Natural killer cell treated with Interleukin-12 subunit alpha and Interleukin-12 subunit beta and Interleukin-15 and Interleukin-18, amount 100 ng/mL, for 72 hours (primary cell): ENCODE measurements at regions not wholly inside any gene's neighbourhood (a gene's known extent, or its start where the extent isn't known, plus 50 kb on each side); places are given as distances from the start of the nearest gene placed in this dataset.
"Not testable (repeated sequence)": the region's sequence is repeated elsewhere in the genome, so short reads cannot be mapped to it uniquely, and the experiment has no call there.

ENCODE experiments used
- ATAC-seq, 2 donors: fragments of 150-1000 bp; cut with Tn5 transposase in 1 of 2; sonication (Bioruptor Pico), chemical (Tn5 transposase) in 1 of 2; 2 replicates each; pipeline ENCODE4 v1.10.0; 2021
- DNase-seq: peaks from one replicate; pipeline ENCODE4 v3.0.0; 2022; ENCODE audit warnings: low spot score
- H3K27ac Mint-ChIP-seq, 2 donors: 1 replicate in 1 of 2; 2 replicates in 1 of 2; pipeline ENCODE4 v1.8.0; 2022; ENCODE audit warnings: mixed read lengths in 2 of 2, mild to moderate bottlenecking in 1 of 2, moderate library complexity in 1 of 2
- H3K27me3 Mint-ChIP-seq, 2 donors: 1 replicate in 1 of 2; 2 replicates in 1 of 2; pipeline ENCODE4 v1.8.0; 2022; ENCODE audit warnings: mixed read lengths in 2 of 2
- H3K36me3 Mint-ChIP-seq: one replicate; pipeline ENCODE4 v1.8.0; 2022; ENCODE audit warnings: mixed read lengths
- H3K4me1 Mint-ChIP-seq, 2 donors: 1 replicate in 1 of 2; 2 replicates in 1 of 2; pipeline ENCODE4 v1.8.0; 2022; ENCODE audit warnings: low read depth in 2 of 2, mixed read lengths in 2 of 2, mild to moderate bottlenecking in 1 of 2
- H3K4me3 Mint-ChIP-seq: one replicate; pipeline ENCODE4 v1.8.0; 2022; ENCODE audit warnings: mixed read lengths
- H3K9me3 Mint-ChIP-seq: 2 replicates; pipeline ENCODE4 v1.8.0; 2022; ENCODE audit warnings: mixed read lengths

DNA sequence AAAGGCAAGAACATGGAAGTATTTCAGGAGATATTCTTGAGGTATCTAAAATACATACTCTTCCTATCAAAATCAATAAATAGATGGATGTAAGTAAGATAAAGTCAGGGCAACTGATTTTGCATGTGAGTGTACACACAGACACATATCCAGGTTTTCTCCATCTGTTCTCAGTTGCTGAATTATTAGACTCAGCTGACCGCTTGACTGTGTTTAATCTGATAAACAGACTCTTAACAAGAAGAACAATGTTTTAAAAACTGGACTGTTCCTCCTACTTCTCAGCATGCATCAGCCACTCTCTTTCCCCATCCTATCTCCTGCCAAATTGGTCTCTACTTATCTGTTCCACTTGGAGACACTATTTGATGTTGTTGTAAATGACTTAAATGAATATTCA lies 73.5 kb downstream of the GOLGA8G start:
- H3K4me1 Mint-ChIP-seq = peaks cover 0 to 3% of the 10 kb centered on the region in 2 donors
- no peak overlapping the region for H3K4me3 Mint-ChIP-seq
- no peak overlapping the region for H3K27ac Mint-ChIP-seq
- H3K27me3 Mint-ChIP-seq = peaks cover 25 to 29% of the 10 kb centered on the region in 2 donors
- H3K36me3 Mint-ChIP-seq = no peaks in the 10 kb centered on the region
- ATAC-seq = no peak
- no peaks in the 10 kb centered on the region for H3K9me3 Mint-ChIP-seq
- DNase-seq = no peak

DNA sequence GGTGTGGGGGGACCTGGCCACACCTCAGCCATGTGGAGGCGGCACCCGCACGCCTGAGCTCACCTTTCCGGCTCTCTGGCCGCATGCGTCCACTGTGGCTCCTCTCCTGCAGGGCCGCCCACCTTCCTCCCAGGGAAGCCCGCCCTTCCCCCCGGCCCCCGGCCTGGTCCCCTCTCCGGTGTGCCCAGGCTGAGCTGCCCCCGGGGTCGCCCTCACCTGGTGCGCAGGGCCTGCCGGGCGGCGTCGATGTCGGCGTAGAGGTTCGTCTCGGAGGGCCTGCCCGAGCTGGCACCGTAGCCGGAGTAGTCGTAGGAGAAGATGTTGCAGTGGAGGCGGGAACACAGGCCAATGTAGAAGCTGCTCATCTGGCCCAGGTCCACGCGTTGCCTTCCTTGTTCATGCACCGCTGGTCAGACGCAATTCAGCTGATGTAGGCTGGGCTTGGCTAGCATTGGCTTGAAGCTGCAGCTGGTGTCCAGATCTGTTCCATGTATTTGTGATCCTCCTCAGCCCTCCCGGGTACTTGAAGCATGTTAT lies 75.3 kb downstream of the GOLGA8G start:
- H3K4me3 Mint-ChIP-seq, H3K4me1 Mint-ChIP-seq, H3K27ac Mint-ChIP-seq, H3K9me3 Mint-ChIP-seq, ATAC-seq, H3K36me3 Mint-ChIP-seq: not testable (repeated sequence)
- peaks cover 25% of the 10 kb centered on the region in 2 donors for H3K27me3 Mint-ChIP-seq
- DNase-seq = peak; percentile 66

DNA sequence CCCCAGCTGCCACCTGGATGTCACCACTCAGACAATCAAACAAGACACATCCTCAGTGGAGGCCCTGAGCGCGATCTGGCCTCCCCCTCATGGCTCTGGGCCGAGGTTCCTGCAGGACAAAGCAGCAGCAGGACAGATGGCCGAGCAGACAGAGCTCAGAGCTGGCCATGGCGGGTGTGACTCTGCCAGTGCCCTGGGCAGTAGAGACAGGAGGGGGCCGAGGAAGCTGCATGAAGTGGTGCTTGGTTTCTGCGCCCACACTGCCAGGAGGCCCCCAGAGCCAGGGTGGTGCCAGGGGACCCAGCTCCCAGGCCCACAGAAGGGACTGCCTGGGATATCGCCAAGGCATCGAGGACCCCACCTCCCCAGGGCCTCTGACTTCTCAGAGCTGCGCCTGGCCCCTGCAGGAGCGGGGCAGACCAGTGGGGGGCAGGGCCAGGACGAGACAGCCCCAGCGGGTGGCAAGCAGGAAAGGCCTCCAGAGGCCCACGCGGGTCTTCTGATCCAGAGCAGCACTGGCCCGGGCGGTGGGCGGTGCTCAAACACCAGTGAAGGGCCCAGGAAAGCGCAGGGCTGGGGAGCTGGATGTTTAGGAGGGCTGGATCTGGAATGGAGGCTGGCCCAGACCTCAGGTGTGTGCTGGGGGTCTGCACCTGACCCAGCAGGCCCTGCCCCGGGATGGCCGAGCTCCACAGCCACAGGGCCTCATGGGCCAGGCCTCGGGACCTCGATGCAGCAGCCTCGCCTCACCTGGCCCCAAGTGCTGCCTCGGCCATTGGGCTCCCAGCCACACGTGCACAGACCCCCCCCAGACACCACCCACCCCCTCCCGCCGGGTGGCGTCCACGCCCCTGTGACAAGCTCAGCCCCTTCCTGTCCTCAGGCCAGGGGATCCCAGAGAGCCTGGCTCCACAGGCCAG lies 76.0 kb downstream of the GOLGA8G start:
- peaks cover 0 to 3% of the 10 kb centered on the region in 2 donors for H3K4me1 Mint-ChIP-seq
- no peak overlapping the region for H3K27ac Mint-ChIP-seq
- DNase-seq (no peak), ATAC-seq (no peak)
- no peak overlapping the region for H3K4me3 Mint-ChIP-seq
- peaks cover 17 to 25% of the 10 kb centered on the region in 2 donors for H3K27me3 Mint-ChIP-seq
- H3K9me3 Mint-ChIP-seq = no peaks in the 10 kb centered on the region
- H3K36me3 Mint-ChIP-seq = no peaks in the 10 kb centered on the region

DNA sequence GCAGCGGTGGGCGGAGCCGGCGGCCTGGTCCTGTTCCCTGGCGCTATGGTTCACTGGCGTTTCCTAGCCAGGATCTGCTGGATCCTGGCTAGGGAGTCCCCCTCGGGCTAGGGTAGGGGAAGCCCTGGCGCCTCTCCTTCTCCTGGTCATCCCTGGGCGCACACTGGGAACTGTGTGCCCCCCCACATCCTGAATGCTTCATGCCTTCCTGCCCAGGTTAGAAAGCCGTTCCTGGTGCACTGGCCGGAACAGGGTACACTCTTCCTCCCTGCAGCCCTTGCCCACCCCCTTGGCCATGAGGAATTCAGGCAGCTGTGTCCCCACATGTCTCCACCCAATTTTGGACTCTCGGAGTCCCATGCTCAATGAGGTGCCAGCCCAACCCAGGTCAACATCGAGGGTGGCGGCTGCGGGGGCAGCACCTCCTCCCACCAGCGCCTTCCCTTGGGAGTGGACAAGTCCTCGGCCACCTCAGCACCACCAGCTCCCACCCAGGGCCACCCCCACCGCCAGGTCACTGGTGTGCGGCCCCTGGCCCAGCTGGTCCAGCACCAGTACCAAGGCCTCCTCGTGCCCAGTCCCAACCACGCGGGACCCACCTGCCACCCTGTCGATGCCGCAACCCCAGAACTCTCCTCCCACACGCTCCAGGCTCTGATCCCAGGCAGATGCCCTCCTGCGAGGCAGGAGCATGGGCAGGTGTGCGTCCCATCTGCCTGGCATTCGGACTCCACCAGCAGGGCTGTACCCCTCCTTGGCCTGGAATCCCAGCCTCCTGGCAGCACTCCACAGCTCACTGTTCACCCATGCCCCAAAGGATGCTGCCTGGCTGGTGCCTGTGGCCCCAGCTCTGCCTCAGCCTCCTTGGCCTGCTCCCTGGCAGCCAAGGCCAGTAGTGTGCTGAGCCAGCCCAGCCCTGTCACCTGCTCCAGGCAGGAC lies 77.0 kb downstream of the GOLGA8G start:
- not testable (repeated sequence) for H3K4me3 Mint-ChIP-seq

DNA sequence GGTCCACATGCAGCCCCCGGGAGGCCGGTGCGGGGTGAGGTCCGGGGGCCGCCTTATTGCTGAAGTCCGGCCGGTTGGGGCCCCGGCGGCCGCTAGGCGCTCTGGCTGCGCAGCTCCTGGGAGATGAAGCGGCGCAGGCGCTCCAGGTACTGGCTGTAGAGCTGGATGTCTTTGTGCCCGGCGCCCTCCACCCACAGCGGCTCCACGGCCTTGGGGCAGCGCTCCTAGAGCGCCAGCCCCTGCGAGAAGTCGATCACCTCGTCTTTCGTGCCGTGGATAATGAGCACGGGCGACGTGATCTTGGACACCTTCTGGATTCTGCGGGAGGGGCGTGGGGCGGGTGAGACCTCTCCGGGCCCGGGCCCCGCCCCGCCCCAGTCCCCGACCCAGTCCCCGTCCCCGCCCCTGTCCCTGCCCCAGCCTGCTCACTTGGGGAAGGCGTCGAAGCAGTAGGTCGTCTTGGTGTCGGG lies 76.3 kb downstream of the GOLGA8F start:
- H3K36me3 Mint-ChIP-seq, H3K9me3 Mint-ChIP-seq, ATAC-seq: not testable (repeated sequence)

More for the DNA sequence above, 77.0 kb downstream of the GOLGA8G start:
- not testable (repeated sequence) for H3K27ac Mint-ChIP-seq, ATAC-seq, H3K36me3 Mint-ChIP-seq, H3K4me1 Mint-ChIP-seq, H3K9me3 Mint-ChIP-seq, DNase-seq
- H3K27me3 Mint-ChIP-seq = peaks cover 15 to 19% of the 10 kb centered on the region in 2 donors

More for the DNA sequence above, 76.3 kb downstream of the GOLGA8F start:
- H3K4me1 Mint-ChIP-seq, H3K4me3 Mint-ChIP-seq, DNase-seq, H3K27ac Mint-ChIP-seq: not testable (repeated sequence)
- H3K27me3 Mint-ChIP-seq = peaks cover 13 to 17% of the 10 kb centered on the region in 2 donors
